GM18870 (cell line): ENCODE measurements at regions not wholly inside any gene's neighbourhood (a gene's known extent, or its start where the extent isn't known, plus 50 kb on each side); places are given as distances from the start of the nearest gene placed in this dataset.

Source experiments
- ATAC-seq: cut with Tn5 transposase; IDR thresholded peaks from one replicate; pipeline ENCODE4 v1.9.1; 2021; ENCODE audit warnings: moderate library complexity; ENCODE audit not compliant: unreplicated experiment

GRCh38 chr6:166877906-166878305, 78.4 kb downstream of the RNASET2 start:
- ATAC-seq, result no peak

GRCh38 chr6:166877349-166877748, 79.0 kb downstream of the RNASET2 start:
- ATAC-seq, result no peak

GRCh38 chr6:166872531-166873009, 83.8 kb downstream of the RNASET2 start:
- ATAC-seq, result no peak

- ATAC-seq, result no peak
Measured at GRCh38 chr6:166870602-166871208, 85.6 kb downstream of the RNASET2 start.

- ATAC-seq, result no peak
Measured at GRCh38 chr6:166866839-166867637, 89.3 kb downstream of the RNASET2 start.

GRCh38 chr6:166864333-166864732, 92.0 kb downstream of the RNASET2 start:
- ATAC-seq, result no peak

- no peak for ATAC-seq
Measured at GRCh38 chr6:166862978-166863530, 93.3 kb downstream of the RNASET2 start.

GRCh38 chr6:166862287-166862977, 93.9 kb downstream of the RNASET2 start:
- no peak for ATAC-seq

- no peak for ATAC-seq
Measured at GRCh38 chr6:166861961-166862286, 94.4 kb downstream of the RNASET2 start.

- no peak for ATAC-seq
Measured at GRCh38 chr6:166861304-166861703, 95.0 kb downstream of the RNASET2 start.

- ATAC-seq, result no peak
Measured at GRCh38 chr6:166860392-166860791, 96.0 kb downstream of the RNASET2 start.

GRCh38 chr6:166855416-166855815, 100.9 kb downstream of the RNASET2 start:
- no peak for ATAC-seq

GRCh38 chr6:166853371-166854325, 102.7 kb downstream of the RNASET2 start:
- ATAC-seq, result no peak

GRCh38 chr6:166852451-166852975, 103.8 kb downstream of the RNASET2 start:
- no peak for ATAC-seq

GRCh38 chr6:166851911-166852310, 104.4 kb downstream of the RNASET2 start:
- no peak for ATAC-seq

- no peak for ATAC-seq
Measured at GRCh38 chr6:166851426-166851825, 104.9 kb downstream of the RNASET2 start.

GRCh38 chr6:166850677-166851076, 105.7 kb downstream of the RNASET2 start:
- ATAC-seq, result no peak

GRCh38 chr6:166849749-166850183, 106.6 kb downstream of the RNASET2 start:
- no peak for ATAC-seq

GRCh38 chr6:166848979-166849748, 107.2 kb downstream of the RNASET2 start:
- no peak for ATAC-seq
